ENCODE measurements at regions not wholly inside any gene's neighbourhood (a gene's known extent, or its start where the extent isn't known, plus 50 kb on each side); places are given as distances from the start of the nearest gene placed in this dataset.
"Not testable (repeated sequence)": the region's sequence is repeated elsewhere in the genome, so short reads cannot be mapped to it uniquely, and the experiment has no call there.

DNA sequence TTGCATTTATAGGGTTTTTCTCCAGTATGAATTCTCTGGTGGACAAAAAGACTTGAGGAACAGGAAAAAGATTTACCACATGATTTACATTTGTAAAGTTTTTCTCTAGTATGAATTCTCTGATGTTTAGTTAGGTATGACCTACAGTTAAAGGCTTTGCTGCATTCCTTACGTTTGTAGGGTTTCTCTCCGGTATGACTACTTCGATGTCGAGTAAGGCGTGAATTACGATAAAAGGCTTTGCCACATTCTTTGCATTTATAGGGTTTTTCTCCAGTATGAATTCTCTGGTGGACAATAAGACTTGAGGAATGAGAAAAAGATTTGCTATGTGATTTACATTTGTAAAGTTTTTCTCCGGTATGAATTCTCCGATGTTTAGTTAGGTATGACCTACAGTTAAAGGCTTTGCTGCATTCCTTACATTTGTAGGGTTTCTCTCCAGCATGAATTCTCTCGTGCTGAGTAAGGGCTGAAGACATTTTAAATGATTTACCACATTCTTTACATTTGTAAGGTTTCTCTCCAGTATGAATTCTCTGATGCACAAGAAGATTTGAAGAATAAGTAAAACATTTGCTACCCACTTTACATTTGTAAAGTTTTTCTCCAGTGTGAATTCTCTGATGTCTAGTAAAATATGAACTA is 74.2 kb downstream of the AHSP start:
- TF ChIP-seq, protein P1, sequence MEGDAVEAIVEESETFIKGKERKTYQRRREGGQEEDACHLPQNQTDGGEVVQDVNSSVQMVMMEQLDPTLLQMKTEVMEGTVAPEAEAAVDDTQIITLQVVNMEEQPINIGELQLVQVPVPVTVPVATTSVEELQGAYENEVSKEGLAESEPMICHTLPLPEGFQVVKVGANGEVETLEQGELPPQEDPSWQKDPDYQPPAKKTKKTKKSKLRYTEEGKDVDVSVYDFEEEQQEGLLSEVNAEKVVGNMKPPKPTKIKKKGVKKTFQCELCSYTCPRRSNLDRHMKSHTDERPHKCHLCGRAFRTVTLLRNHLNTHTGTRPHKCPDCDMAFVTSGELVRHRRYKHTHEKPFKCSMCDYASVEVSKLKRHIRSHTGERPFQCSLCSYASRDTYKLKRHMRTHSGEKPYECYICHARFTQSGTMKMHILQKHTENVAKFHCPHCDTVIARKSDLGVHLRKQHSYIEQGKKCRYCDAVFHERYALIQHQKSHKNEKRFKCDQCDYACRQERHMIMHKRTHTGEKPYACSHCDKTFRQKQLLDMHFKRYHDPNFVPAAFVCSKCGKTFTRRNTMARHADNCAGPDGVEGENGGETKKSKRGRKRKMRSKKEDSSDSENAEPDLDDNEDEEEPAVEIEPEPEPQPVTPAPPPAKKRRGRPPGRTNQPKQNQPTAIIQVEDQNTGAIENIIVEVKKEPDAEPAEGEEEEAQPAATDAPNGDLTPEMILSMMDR (IDR thresholded peaks at IDR 0.05), result not testable (repeated sequence)
- TF ChIP-seq POLR2A (IDR thresholded peaks at IDR 0.05; ENCODE audit: low read depth); POLR2AphosphoS5 (IDR thresholded peaks at IDR 0.05); EP300 (IDR thresholded peaks at IDR 0.05): not testable (repeated sequence)

Measured in esophagus muscularis mucosa (tissue), 4 donors.